Right cardiac atrium (tissue), 5 donors: ENCODE measurements at regions not wholly inside any gene's neighbourhood (a gene's known extent, or its start where the extent isn't known, plus 50 kb on each side); places are given as distances from the start of the nearest gene placed in this dataset.
A peak's percentile ranks its signal among the peaks of the same experiment; 100 is the strongest.

ENCODE experiments used
- ATAC-seq, 2 donors: fragments of 200-7000 bp; cut with Tn5 transposase; one replicate each; pipeline versions ENCODE4 v1.8.0 to v1.9.1; 2020; ENCODE audit warnings: moderate library complexity in 2 of 2, mild to moderate bottlenecking in 1 of 2
- DNase-seq, 3 donors: peaks; one replicate each; pipeline ENCODE4 v3.0.0-alpha.2; 2020
- H3K27ac ChIP-seq: one replicate; pipeline ENCODE4 v1.5.1; 2013; ENCODE audit warnings: mild to moderate bottlenecking, low read length, control low read depth, moderate library complexity
- H3K27me3 ChIP-seq: one replicate; pipeline ENCODE4 v1.6.1; 2013; ENCODE audit not compliant: control insufficient read depth, insufficient read depth
- H3K4me1 ChIP-seq: one replicate; pipeline ENCODE4 v1.6.1; 2013; ENCODE audit warnings: low read length; ENCODE audit not compliant: control insufficient read depth, insufficient read depth
- H3K4me3 ChIP-seq: one replicate; pipeline ENCODE4 v1.5.1; 2013; ENCODE audit warnings: low read length, control low read depth
- H3K9me3 ChIP-seq: one replicate; pipeline ENCODE4 v1.6.1; 2013; ENCODE audit warnings: low read length; ENCODE audit not compliant: control insufficient read depth
- WGBS: extraction: QIAGEN DNeasy Blood & Tissue Kit; methylation state at CpG from one replicate; pipeline ENCODE4 v1.1.7; 2013; 5-methylcytosine and 5-hydroxymethylcytosine counted together
- intact Hi-C, 4 donors: fragments of 100-400 bp; cut with DNase I; formaldehyde crosslinking; loops; one replicate each; pipeline versions ENCODE4 v1.11.0 to v1.14.0; 2022 to 2023
- donor health status: healthy with polysubstance abuse.
- donor health status: DM: no; HTN: yes; CAD: no.
- donor health status: DM: no; HTN: no; CAD: no.
- donor health status: DM: no; HTN: yes; CAD: no; lungs with severe emphysema.
- donor health status: DM: yes; HTN: yes; CAD: no.

DNA sequence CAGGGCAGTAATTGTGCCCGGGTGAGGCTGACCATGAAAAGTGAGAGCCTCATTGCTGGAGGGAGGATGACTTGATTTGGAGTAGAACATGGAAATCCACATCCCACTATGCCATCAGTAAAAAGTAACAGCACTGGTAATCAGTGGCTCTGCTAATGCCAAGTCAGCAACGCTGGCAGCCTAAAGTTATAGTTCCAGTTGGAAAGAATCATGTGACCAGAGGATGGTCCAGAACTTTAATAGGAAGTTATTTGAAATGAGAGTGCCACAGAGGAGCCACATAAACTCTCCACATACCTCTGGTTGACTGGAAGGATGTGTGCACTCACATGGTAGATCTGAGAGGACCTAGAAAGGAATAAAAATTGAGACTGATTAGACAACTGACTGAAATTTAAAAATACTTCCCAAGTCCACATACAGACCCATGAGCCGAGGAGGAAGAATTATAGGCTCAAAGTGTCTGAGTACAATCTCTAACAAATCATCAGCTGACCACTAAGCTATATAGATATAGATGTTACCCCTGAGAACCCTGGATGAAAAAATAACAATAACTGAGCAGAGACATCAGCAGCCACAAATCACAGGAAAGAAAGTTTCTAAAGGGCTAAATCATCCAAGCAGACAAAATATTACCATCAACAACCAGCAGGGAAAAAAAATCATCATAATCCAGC lies 346.8 kb downstream of the STK39 start:
- Histone ChIP-seq H3K27ac (no peak overlapping the region), H3K27me3 (no peaks in the 10 kb centered on the region), H3K4me1 (no peaks in the 10 kb centered on the region), H3K9me3 (no peaks in the 10 kb centered on the region), H3K4me3 (no peak overlapping the region)
- 85% methylated on average over 3 of the region's 3 CpGs for WGBS
- DNase-seq (no peak), ATAC-seq (no peak)
- intact Hi-C loops: no loop called here

DNA sequence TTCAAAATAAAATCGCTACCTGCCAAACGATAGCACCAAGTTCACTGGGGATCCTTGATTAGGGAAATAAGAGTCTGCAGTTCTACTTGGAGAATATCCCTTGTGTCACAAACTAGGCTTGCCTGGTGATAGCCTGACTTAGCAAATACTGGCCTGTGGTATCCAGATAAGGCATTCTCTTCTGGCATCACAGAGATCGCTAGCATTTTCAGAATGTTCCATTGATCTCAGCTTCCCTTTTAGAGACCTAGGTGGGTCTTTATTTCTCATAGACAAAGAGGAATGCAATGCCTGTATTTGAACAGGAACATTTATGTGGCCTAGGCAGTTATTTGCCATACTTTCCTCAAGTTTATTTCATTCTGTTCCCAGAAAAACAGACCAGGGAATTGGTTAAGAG lies 349.1 kb downstream of the STK39 start:
- H3K9me3 ChIP-seq: no peaks in the 10 kb centered on the region
- no peak overlapping the region for H3K4me3 ChIP-seq
- DNase-seq (no peak), ATAC-seq (no peak)
- WGBS: 75% methylated on average over 3 of the region's 3 CpGs
- no peaks in the 10 kb centered on the region for H3K4me1 ChIP-seq
- H3K27me3 ChIP-seq: no peaks in the 10 kb centered on the region
- intact Hi-C loops: no loop called here
- H3K27ac ChIP-seq: no peak overlapping the region

DNA sequence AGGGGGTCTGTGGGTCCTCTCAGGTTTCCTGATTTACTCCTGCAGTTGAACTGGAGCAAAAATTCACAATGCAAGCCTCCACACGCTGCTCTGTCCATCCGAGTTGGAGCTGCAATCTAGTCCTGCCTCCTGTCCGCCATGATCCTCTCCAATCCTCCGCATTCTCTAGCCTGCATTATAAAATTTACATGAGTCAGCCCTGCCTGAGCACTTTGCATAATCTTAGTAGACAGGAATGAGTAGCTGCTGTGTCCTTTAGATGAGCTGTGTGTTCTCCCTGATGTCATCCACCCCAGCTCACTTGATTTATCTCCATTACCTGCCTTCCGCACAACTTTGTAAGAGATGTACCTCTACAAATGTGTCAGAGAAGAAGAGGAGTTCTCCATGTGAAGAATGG lies 355.6 kb downstream of the STK39 start:
- Histone ChIP-seq H3K4me1 (no peaks in the 10 kb centered on the region), H3K4me3 (no peak overlapping the region), H3K9me3 (no peaks in the 10 kb centered on the region), H3K27me3 (no peaks in the 10 kb centered on the region), H3K27ac (no peak overlapping the region)
- DNase-seq (no peak), ATAC-seq (no peak)
- WGBS: 90% methylated on average over 5 of the region's 5 CpGs
- intact Hi-C loops: no loop called here

DNA sequence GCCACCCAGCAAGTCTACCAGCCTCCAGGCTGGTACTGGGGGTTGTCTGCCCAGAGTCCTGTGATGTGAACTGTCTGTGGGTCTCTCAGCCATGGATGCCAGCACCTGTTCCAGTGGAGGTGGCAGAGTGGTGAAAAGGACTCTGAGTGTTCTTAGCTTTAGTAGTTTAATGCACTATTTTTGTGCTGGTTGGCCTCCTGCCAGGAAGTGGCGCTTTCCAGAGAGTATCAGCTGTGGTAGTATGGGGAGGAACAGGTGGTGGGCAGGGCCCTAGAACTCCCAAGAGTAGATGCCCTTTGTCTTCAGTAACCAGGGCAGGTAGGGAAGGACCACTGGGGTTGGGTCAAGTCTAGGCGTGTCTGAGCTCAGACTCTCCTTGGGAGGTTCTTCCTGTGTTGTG lies 356.7 kb downstream of the STK39 start:
- Histone ChIP-seq H3K4me3 (no peak overlapping the region), H3K27ac (no peak overlapping the region), H3K9me3 (no peaks in the 10 kb centered on the region), H3K4me1 (no peaks in the 10 kb centered on the region), H3K27me3 (no peaks in the 10 kb centered on the region)
- DNase-seq (peak in 1 of 3 donors; percentile 37), ATAC-seq (no peak)
- intact Hi-C loops: no loop called here
- WGBS: 89% methylated on average over 2 of the region's 2 CpGs

DNA sequence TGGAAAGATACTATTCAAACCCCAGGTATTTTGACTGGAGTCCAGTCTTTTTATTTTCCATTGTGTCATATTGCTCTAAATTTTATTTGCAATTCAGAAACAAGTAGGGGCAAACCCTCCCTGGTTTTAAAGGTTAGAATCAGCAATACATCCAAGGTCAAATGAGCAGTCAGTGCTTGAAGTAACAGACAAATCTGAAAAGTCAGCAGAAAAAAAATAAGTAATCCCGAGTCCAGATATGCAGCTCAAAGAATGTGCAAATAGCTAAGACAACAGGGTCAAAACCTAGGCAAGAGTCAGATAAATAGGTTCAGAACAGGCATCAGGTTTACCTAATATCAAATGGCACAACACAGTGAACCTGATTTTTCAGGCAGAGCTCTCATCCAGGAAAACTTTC lies 367.0 kb downstream of the STK39 start:
- no peaks in the 10 kb centered on the region for H3K9me3 ChIP-seq

DNA sequence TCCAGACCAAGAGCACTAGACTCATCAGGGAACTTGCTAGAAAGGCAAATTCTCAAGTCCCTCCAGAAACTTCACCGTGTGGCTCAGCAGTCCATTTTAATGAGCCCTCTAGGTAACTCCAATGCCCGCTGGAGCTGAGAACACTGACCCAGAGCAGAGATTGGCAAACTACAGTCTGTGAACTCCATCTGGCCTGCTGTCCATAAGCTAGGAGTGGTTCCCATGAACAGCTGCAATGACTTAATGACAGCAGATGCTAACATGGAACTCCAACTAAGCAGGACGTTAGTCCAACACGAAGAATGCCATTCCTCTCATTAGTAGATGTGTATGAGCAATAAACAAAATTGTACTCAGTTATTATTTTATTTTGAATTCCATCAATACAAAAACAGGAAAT lies 371.9 kb downstream of the STK39 start:
- no peak overlapping the region for H3K27ac ChIP-seq
- H3K27me3 ChIP-seq: no peaks in the 10 kb centered on the region
- no peaks in the 10 kb centered on the region for H3K4me1 ChIP-seq
- H3K9me3 ChIP-seq: no peaks in the 10 kb centered on the region
- DNase-seq (no peak), ATAC-seq (no peak)
- intact Hi-C loops: no loop called here
- H3K4me3 ChIP-seq: no peak overlapping the region
- WGBS: 90% methylated on average over 4 of the region's 4 CpGs

More for the DNA sequence above, 367.0 kb downstream of the STK39 start:
- no peak overlapping the region for H3K27ac ChIP-seq
- H3K27me3 ChIP-seq: no peaks in the 10 kb centered on the region
- no peak overlapping the region for H3K4me3 ChIP-seq
- H3K4me1 ChIP-seq: no peaks in the 10 kb centered on the region
- WGBS: 68% methylated on average over 1 of the region's 1 CpG
- intact Hi-C loops: no loop called here
- ATAC-seq (no peak), DNase-seq (no peak)

DNA sequence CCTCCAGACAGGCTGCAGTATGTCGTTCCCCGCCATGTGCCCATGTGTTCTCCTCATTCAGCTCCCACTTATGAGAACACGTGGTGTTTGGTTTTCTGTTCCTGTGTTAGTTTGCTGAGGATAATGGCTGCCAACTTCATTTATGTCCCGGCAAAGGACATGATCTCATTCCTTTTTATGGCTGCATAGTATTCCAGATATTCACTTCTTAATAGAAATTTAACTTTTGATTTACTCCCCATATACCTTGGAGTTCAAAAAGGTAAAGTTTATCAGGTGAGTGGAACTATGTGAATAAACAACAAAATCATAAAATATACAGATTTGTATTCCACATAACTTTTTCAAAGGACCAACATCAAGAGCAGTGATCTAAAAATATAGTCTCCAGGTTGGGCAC lies 372.6 kb downstream of the STK39 start:
- Histone ChIP-seq H3K27me3 (no peaks in the 10 kb centered on the region), H3K27ac (no peak overlapping the region), H3K9me3 (no peaks in the 10 kb centered on the region), H3K4me1 (no peaks in the 10 kb centered on the region), H3K4me3 (no peak overlapping the region)
- no peak for DNase-seq
- ATAC-seq: no peak
- 96% methylated on average over 4 of the region's 4 CpGs for WGBS
- intact Hi-C loops: no loop called here

DNA sequence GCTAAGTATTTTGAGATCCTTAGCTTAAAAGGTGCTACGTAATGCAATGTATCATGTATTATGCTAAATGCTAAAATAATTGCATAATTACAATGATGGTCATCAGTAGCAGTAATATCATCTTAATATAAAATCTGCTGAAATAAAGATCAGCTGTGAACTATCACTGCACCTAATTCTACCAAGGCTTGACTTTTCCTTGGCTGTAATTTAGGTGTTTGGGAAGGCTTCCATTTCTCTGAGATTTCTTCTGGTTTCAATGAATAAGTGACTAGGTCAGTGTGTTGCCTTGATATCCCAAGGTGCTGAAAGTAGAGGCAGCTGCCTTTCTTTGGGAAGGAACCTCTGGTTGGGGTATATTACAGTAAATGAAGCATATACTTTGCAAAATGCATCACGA lies 376.1 kb downstream of the STK39 start:
- DNase-seq (no peak), ATAC-seq (no peak)
- Histone ChIP-seq H3K4me3 (no peak overlapping the region), H3K27me3 (no peaks in the 10 kb centered on the region), H3K27ac (no peak overlapping the region), H3K9me3 (no peaks in the 10 kb centered on the region), H3K4me1 (no peaks in the 10 kb centered on the region)
- intact Hi-C loops: no loop called here
- WGBS: 91% methylated on average over 2 of the region's 2 CpGs

DNA sequence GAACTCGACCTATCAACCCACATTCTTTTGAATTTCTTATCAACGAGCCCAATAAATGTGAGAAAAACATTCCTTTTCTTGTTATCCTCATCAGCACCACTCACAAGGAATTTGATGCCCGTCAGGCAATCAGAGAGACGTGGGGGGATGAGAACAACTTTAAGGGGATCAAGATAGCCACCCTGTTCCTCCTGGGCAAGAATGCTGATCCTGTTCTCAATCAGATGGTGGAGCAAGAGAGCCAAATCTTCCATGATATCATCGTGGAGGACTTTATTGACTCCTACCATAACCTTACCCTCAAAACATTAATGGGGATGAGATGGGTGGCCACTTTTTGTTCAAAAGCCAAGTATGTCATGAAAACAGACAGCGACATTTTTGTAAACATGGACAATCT lies 378.2 kb downstream of the STK39 start:
- DNase-seq (no peak), ATAC-seq (no peak)
- WGBS: 65% methylated on average over 6 of the region's 6 CpGs
- no peak overlapping the region for H3K4me3 ChIP-seq
- H3K27me3 ChIP-seq: no peaks in the 10 kb centered on the region
- no peaks in the 10 kb centered on the region for H3K4me1 ChIP-seq
- intact Hi-C loops: no loop called here
- no peak overlapping the region for H3K27ac ChIP-seq
- no peaks in the 10 kb centered on the region for H3K9me3 ChIP-seq

DNA sequence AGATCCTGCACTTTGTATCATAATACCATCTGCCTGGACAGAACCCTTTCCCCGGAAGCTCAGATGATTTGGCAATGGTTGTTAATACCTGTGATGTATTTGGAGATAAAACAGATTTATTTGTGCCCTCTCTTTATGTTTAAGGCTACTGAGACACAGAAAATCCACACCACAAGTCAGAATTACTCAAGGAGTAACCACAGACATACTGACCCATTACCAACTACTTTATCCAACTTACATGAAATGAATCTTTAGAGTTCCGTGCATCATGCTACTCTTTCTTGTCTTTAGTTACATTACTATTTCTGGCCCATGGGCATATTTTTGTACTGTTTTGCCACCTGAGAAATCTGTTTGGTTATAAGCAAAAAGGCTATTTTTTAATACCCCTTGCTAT lies 384.0 kb downstream of the STK39 start:
- ATAC-seq: no peak
- no peaks in the 10 kb centered on the region for H3K27me3 ChIP-seq
- no peak overlapping the region for H3K4me3 ChIP-seq
- no peaks in the 10 kb centered on the region for H3K4me1 ChIP-seq
- no peaks in the 10 kb centered on the region for H3K9me3 ChIP-seq
- no peak overlapping the region for H3K27ac ChIP-seq
- no peak for DNase-seq
- intact Hi-C loops: no loop called here
- WGBS: 91% methylated on average over 2 of the region's 2 CpGs

DNA sequence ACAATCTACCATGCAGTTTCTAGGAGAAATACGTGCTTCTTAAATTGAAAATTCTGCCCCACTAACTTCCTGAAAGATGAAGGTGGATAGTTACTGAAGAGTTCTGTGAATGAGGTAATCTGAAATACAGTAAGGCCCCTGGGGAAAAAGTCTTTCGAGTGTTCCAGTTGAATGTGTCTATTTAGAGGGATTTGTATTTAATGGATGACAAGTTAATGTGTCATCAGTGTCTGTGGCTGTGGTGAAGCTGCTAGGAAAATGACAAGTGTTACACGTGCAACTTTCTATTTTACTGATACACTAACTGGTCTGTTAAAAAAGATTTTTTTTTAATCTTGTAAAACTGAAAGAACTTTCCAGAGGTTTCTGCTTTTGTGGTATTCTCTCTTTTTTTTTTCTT lies 384.6 kb downstream of the STK39 start:
- no peaks in the 10 kb centered on the region for H3K27me3 ChIP-seq
- DNase-seq: no peak
- H3K27ac ChIP-seq: no peak overlapping the region
- intact Hi-C loops: no loop called here
- H3K4me3 ChIP-seq: no peak overlapping the region
- no peaks in the 10 kb centered on the region for H3K4me1 ChIP-seq
- no peak for ATAC-seq
- no peaks in the 10 kb centered on the region for H3K9me3 ChIP-seq
- WGBS: 59% methylated on average over 3 of the region's 3 CpGs

DNA sequence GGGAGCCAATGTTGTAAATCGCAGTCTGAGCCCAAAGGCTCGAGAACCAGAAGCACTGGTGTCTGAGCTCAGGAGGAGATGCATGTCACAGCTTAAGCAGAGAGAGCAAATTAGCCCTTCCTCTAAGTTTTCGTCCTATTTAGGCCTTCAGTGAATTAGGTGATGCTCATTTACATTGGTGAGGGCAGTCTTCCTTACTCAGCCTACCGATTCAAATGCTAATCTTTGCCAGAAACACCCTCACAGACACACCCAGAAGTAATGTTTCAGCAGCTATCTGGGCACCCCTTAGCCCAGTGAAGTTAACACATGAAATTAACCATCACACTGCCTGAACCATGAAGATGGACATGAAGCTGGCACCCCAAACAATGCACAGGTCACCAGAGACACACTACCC lies 385.1 kb downstream of the STK39 start:
- WGBS: 84% methylated on average over 4 of the region's 4 CpGs
- no peak for ATAC-seq
- H3K4me1 ChIP-seq: no peaks in the 10 kb centered on the region
- intact Hi-C loops: no loop called here
- DNase-seq: no peak
- no peak overlapping the region for H3K27ac ChIP-seq
- H3K9me3 ChIP-seq: no peaks in the 10 kb centered on the region
- H3K27me3 ChIP-seq: no peaks in the 10 kb centered on the region
- H3K4me3 ChIP-seq: no peak overlapping the region
